ENCODE measurements at regions not wholly inside any gene's neighbourhood (a gene's known extent, or its start where the extent isn't known, plus 50 kb on each side); places are given as distances from the start of the nearest gene placed in this dataset.

GRCh38 chr13:68644611-68645010 lies 1414.5 kb upstream of the PCDH9 start:
- TF ChIP-seq CEBPB (IDR thresholded peaks at IDR 0.05; ENCODE audit: borderline replicate concordance in 1 of 2, low read depth in 2 of 2, low read length in 2 of 2) (no peak), ATF2 (IDR thresholded peaks at IDR 0.05; ENCODE audit: low read length) (no peak), ASH2L (IDR thresholded peaks at IDR 0.05; ENCODE audit: borderline replicate concordance, low read depth) (no peak), POLR2AphosphoS5 (IDR thresholded peaks at IDR 0.05; ENCODE audit: low read length) (no peak), POLR2A (IDR thresholded peaks at IDR 0.05; ENCODE audit: low read depth, low read length) (no peak), JUNB (IDR thresholded peaks at IDR 0.05) (no peak), EP300 (IDR thresholded peaks at IDR 0.05; ENCODE audit: borderline replicate concordance in 1 of 2, control insufficient read depth in 1 of 2, low read depth in 2 of 2, low read length in 2 of 2) (no peak), TCF7 (IDR thresholded peaks at IDR 0.05; ENCODE audit: borderline replicate concordance) (no peak)
- TF ChIP-seq, protein P1, sequence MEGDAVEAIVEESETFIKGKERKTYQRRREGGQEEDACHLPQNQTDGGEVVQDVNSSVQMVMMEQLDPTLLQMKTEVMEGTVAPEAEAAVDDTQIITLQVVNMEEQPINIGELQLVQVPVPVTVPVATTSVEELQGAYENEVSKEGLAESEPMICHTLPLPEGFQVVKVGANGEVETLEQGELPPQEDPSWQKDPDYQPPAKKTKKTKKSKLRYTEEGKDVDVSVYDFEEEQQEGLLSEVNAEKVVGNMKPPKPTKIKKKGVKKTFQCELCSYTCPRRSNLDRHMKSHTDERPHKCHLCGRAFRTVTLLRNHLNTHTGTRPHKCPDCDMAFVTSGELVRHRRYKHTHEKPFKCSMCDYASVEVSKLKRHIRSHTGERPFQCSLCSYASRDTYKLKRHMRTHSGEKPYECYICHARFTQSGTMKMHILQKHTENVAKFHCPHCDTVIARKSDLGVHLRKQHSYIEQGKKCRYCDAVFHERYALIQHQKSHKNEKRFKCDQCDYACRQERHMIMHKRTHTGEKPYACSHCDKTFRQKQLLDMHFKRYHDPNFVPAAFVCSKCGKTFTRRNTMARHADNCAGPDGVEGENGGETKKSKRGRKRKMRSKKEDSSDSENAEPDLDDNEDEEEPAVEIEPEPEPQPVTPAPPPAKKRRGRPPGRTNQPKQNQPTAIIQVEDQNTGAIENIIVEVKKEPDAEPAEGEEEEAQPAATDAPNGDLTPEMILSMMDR (IDR thresholded peaks at IDR 0.05 in 2 of 3, conservative IDR thresholded peaks at IDR 0.05 in 1 of 3; ENCODE audit: control insufficient read depth in 2 of 3, extremely low read depth in 1 of 3, insufficient read depth in 1 of 3, low read depth in 3 of 3, low read length in 3 of 3): no peak
